GM06990 (cell line): ENCODE measurements at regions not wholly inside any gene's neighbourhood (a gene's known extent, or its start where the extent isn't known, plus 50 kb on each side); places are given as distances from the start of the nearest gene placed in this dataset.
"Not testable (repeated sequence)": the region's sequence is repeated elsewhere in the genome, so short reads cannot be mapped to it uniquely, and the experiment has no call there.

ENCODE experiments used
- DNase-seq: peaks from one replicate; pipeline ENCODE4 v3.0.0-alpha.2; 2011; ENCODE audit not compliant: insufficient read length; ENCODE audit errors: extremely low read depth
- H3K27me3 ChIP-seq: replicated peaks from 2 replicates; pipeline ENCODE4 v1.6.0; 2011; ENCODE audit warnings: low read length; ENCODE audit not compliant: control insufficient read depth, insufficient read depth
- H3K36me3 ChIP-seq: 2 replicates; pipeline ENCODE4 v1.5.1; 2011; ENCODE audit warnings: low read length; ENCODE audit not compliant: control insufficient read depth, insufficient read depth
- H3K4me3 ChIP-seq: replicated peaks from 2 replicates; pipeline ENCODE4 v1.5.1; 2011; ENCODE audit warnings: low read depth, mild to moderate bottlenecking, control low read depth, low read length
- TF ChIP-seq, protein P1 (sequence below): IDR thresholded peaks from 2 replicates; pipeline ENCODE4 v1.5.1; 2011; ENCODE audit warnings: low read length, control low read depth, mild to moderate bottlenecking, inconsistent platforms; ENCODE audit not compliant: insufficient read depth, poor library complexity, severe bottlenecking

GRCh38 chr15:30729880-30730590 lies 104.1 kb downstream of the ARHGAP11B start:
- not testable (repeated sequence) for DNase-seq, H3K27me3 ChIP-seq, H3K36me3 ChIP-seq, H3K4me3 ChIP-seq

DNA sequence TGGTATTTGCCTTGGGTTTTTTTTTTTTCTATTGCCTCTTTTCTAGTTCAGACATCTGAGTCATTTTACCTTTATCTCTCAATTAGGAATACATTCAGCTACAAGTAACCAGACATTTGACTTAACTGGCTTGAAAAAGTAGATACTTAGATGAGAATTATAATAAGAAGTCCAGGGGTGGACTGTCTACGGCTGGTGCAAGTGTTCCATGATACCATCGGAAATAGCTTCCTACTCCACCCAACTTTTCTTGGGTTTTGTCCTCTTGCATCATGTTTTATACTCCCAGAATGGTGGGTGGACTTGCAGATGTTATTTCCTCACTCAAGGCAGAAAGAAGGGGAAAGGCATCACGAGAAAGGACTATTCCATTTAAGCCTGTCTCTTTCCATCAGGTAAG lies 104.7 kb downstream of the ARHGAP11B start:
- DNase-seq, H3K27me3 ChIP-seq, H3K36me3 ChIP-seq, H3K4me3 ChIP-seq: not testable (repeated sequence)

GRCh38 chr15:30732100-30732499 lies 106.2 kb downstream of the ARHGAP11B start:
- H3K36me3 ChIP-seq, DNase-seq, H3K27me3 ChIP-seq, H3K4me3 ChIP-seq: not testable (repeated sequence)

- H3K4me3 ChIP-seq, DNase-seq, H3K27me3 ChIP-seq, H3K36me3 ChIP-seq: not testable (repeated sequence)
Measured at GRCh38 chr15:30735884-30736564, 110.1 kb downstream of the ARHGAP11B start.

- not testable (repeated sequence) for H3K36me3 ChIP-seq, DNase-seq, H3K4me3 ChIP-seq, H3K27me3 ChIP-seq
Measured at GRCh38 chr15:30742796-30743195, 116.9 kb downstream of the ARHGAP11B start.

- H3K27me3 ChIP-seq, H3K4me3 ChIP-seq, DNase-seq, H3K36me3 ChIP-seq: not testable (repeated sequence)
Measured at GRCh38 chr15:30749048-30749447, 123.1 kb downstream of the ARHGAP11B start.

- not testable (repeated sequence) for DNase-seq
Measured at GRCh38 chr15:30755036-30755687, 129.2 kb downstream of the ARHGAP11B start.

DNA sequence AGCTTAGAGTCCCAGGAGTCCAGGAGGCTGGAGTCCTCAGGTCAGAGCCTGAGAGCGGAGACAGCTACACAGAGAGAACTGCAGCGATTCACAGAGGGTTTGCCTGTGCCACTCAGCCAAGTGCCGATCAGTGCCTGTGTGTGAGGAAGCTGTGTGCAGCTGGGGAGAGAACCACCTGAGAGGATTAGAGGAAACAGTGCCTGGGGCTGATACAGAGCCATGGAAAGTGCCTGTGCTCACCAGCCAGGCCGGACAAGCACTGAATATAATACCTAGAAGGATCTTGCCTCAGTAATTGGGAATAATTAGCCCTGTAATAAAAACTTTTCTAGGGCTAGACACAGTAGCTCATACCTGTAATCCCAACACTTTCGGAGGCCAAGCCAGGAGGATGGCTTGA lies 134.7 kb downstream of the ARHGAP11B start:
- H3K27me3 ChIP-seq, H3K4me3 ChIP-seq, DNase-seq, H3K36me3 ChIP-seq: not testable (repeated sequence)

More at GRCh38 chr15:30755036-30755687, 129.2 kb downstream of the ARHGAP11B start:
- H3K36me3 ChIP-seq, H3K4me3 ChIP-seq, H3K27me3 ChIP-seq: not testable (repeated sequence)
- TF ChIP-seq, protein P1, sequence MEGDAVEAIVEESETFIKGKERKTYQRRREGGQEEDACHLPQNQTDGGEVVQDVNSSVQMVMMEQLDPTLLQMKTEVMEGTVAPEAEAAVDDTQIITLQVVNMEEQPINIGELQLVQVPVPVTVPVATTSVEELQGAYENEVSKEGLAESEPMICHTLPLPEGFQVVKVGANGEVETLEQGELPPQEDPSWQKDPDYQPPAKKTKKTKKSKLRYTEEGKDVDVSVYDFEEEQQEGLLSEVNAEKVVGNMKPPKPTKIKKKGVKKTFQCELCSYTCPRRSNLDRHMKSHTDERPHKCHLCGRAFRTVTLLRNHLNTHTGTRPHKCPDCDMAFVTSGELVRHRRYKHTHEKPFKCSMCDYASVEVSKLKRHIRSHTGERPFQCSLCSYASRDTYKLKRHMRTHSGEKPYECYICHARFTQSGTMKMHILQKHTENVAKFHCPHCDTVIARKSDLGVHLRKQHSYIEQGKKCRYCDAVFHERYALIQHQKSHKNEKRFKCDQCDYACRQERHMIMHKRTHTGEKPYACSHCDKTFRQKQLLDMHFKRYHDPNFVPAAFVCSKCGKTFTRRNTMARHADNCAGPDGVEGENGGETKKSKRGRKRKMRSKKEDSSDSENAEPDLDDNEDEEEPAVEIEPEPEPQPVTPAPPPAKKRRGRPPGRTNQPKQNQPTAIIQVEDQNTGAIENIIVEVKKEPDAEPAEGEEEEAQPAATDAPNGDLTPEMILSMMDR, result peak; percentile 16

GRCh38 chr15:30761365-30761764 lies 135.4 kb downstream of the ARHGAP11B start:
- not testable (repeated sequence) for H3K36me3 ChIP-seq, DNase-seq, H3K4me3 ChIP-seq, H3K27me3 ChIP-seq

DNA sequence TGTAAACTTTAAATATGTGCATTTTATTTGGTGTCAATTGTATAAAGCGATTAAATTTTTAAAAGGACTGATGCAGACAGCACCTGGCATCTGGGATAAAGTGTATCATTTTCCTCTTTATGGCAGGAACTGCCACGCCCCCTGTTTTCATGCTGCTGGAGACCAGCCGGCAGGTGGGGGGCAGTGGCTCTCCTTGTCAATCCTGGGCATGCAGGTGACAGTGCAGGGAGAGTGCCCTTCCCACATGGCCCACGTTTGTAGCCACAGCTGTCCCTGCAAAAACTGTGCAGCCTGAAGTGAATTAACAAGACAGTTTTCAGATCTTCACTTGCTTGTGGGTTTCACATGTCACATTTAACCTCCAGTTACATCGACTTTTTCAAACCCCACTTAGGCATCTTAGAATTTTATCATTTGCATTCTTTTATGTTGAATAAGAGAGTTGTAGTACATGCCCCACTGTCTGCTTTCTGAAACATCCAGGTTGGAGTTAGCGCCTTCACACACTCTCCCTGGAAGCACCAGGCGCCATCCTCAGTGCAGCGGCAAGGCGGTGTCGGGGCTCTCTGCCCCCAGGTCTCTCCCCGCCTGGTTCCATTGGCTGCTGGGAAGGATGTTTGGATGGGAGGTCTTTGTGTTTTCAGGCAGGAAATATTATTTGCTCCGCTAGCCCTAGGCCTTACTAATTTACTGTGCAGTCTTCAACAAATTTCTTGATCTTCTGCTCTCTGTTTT lies 134.2 kb upstream of the FAN1 start:
- H3K36me3 ChIP-seq, DNase-seq, H3K27me3 ChIP-seq, H3K4me3 ChIP-seq: not testable (repeated sequence)
